ENCODE measurements at regions not wholly inside any gene's neighbourhood (a gene's known extent, or its start where the extent isn't known, plus 50 kb on each side); places are given as distances from the start of the nearest gene placed in this dataset.

DNA sequence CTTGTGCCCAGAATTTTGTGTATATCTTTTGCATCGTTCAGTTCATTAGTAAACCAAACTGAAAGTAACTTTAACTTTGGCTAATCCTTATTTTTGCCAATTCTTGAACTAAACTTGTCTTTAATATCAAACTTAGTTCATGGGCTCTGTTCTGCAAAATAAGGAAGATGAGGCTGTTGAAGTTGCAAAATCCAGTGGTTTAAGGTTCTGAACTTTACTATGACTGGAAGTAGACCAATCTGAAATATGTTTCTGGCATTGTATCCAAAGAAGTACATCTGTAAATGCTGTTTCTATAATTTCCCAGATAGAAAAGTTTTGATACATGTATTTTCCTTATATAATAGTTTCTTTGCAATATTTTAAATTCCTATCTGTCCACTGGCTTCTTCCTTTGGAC is 238.1 kb downstream of the CETN3 start:
- Histone ChIP-seq H3K4ac (ENCODE audit: low read depth, low read length) (no peak overlapping the region), H3K9me1 (ENCODE audit: insufficient read depth, low read length) (no peaks in the 10 kb centered on the region), H2BK20ac (ENCODE audit: low read depth, low read length) (no peak overlapping the region), H3K36me3 (ENCODE audit: control insufficient read depth, insufficient read depth, low read length) (no peaks in the 10 kb centered on the region), H4K5ac (ENCODE audit: low read depth, low read length) (no peak overlapping the region), H3K18ac (ENCODE audit: low read depth, low read length) (no peak overlapping the region), H3K27me3 (ENCODE audit: control insufficient read depth, insufficient read depth, low read length) (no peaks in the 10 kb centered on the region), H2BK120ac (ENCODE audit: low read depth, low read length) (no peak overlapping the region), H3K23ac (ENCODE audit: low read depth, low read length) (no peak overlapping the region), H3K79me1 (ENCODE audit: low read depth in 1 of 2, low read length in 2 of 2) (no peaks in the 10 kb centered on the region), H4K8ac (ENCODE audit: low read depth in 2 of 2, low read length in 2 of 2) (no peak overlapping the region), H2AK5ac (ENCODE audit: low read depth, low read length) (no peak overlapping the region), H3K9me3 (ENCODE audit: control insufficient read depth, insufficient read depth, low read length) (peaks cover 4% of the 10 kb centered on the region), H3K27ac (ENCODE audit: insufficient read depth, low read length) (no peak overlapping the region), H2BK5ac (ENCODE audit: low read depth, low read length, poor library complexity, severe bottlenecking) (no peak overlapping the region), H4K91ac (ENCODE audit: insufficient read depth, low read depth, low read length) (no peak overlapping the region), H2AK9ac (replicated peaks; ENCODE audit: low read depth, low read length, poor library complexity) (no peak overlapping the region), H3K9ac (ENCODE audit: low read depth, low read length) (no peak overlapping the region), H3K4me2 (ENCODE audit: low read depth, low read length) (no peak overlapping the region), H3K4me1 (ENCODE audit: control insufficient read depth, insufficient read depth, low read length) (no peaks in the 10 kb centered on the region), H3K4me3 (ENCODE audit: insufficient read depth, low read depth, low read length) (no peak overlapping the region), H4K20me1 (ENCODE audit: insufficient read depth, low read length) (no peaks in the 10 kb centered on the region), H2BK15ac (ENCODE audit: low read depth, low read length) (no peak overlapping the region), H3K14ac (replicated peaks; ENCODE audit: low read depth, low read length) (no peak overlapping the region), H2AFZ (replicated peaks; ENCODE audit: low read length, poor library complexity) (no peak overlapping the region), H3K56ac (ENCODE audit: extremely low read depth, insufficient read depth, low read length) (no peak overlapping the region)
- in situ Hi-C loops (cut with MboI; ENCODE audit: low sequenced_read_pairs) (no loop called here), intact Hi-C loops (cut with micrococcal nuclease) (no loop called here), dilution Hi-C loops (cut with HindIII; ENCODE audit: low sequenced_read_pairs, unreplicated experiment) (no loop called here)
- ATAC-seq (ENCODE audit: low read depth) (no peak), DNase-seq (no peak)
- TF ChIP-seq CHD1 (IDR thresholded peaks at IDR 0.05; ENCODE audit: low read depth, low read length) (no peak), FOS (IDR thresholded peaks at IDR 0.05; ENCODE audit: low read depth, low read length) (no peak), BHLHE40 (IDR thresholded peaks at IDR 0.05; ENCODE audit: low read depth, low read length) (no peak), MXI1 (IDR thresholded peaks at IDR 0.05; ENCODE audit: borderline replicate concordance, low read depth, low read length) (no peak)
- TF ChIP-seq, protein P1, sequence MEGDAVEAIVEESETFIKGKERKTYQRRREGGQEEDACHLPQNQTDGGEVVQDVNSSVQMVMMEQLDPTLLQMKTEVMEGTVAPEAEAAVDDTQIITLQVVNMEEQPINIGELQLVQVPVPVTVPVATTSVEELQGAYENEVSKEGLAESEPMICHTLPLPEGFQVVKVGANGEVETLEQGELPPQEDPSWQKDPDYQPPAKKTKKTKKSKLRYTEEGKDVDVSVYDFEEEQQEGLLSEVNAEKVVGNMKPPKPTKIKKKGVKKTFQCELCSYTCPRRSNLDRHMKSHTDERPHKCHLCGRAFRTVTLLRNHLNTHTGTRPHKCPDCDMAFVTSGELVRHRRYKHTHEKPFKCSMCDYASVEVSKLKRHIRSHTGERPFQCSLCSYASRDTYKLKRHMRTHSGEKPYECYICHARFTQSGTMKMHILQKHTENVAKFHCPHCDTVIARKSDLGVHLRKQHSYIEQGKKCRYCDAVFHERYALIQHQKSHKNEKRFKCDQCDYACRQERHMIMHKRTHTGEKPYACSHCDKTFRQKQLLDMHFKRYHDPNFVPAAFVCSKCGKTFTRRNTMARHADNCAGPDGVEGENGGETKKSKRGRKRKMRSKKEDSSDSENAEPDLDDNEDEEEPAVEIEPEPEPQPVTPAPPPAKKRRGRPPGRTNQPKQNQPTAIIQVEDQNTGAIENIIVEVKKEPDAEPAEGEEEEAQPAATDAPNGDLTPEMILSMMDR (conservative IDR thresholded peaks at IDR 0.05; ENCODE audit: low read depth, low read length), result no peak
- no CpG with 5 or more reads among the region's 1 CpG for WGBS, 2 experiments (ENCODE audit: extremely low coverage in 2 of 2, insufficient read length in 1 of 2)
- POLR2A ChIA-PET (ENCODE audit: unreplicated experiment), result no interaction called here
- BruUV-seq (replicated peaks), result no TSS peak
- CTCF ChIA-PET, result no interaction called here
